IgD-negative memory B cell (primary cell): ENCODE measurements at regions not wholly inside any gene's neighbourhood (a gene's known extent, or its start where the extent isn't known, plus 50 kb on each side); places are given as distances from the start of the nearest gene placed in this dataset.
"Not testable (repeated sequence)": the region's sequence is repeated elsewhere in the genome, so short reads cannot be mapped to it uniquely, and the experiment has no call there.

Experiments
- H3K27ac Mint-ChIP-seq, 3 donors: one replicate each; pipeline ENCODE4 v1.8.0; 2020 to 2022; ENCODE audit warnings: mild to moderate bottlenecking in 3 of 3, mixed read lengths in 3 of 3, moderate library complexity in 1 of 3
- H3K27me3 Mint-ChIP-seq: one replicate; pipeline ENCODE4 v1.8.0; 2021; ENCODE audit warnings: mixed read lengths
- H3K36me3 Mint-ChIP-seq: one replicate; pipeline ENCODE4 v1.8.0; 2020; ENCODE audit warnings: mild to moderate bottlenecking, mixed read lengths
- H3K4me1 Mint-ChIP-seq, 3 donors: one replicate each; pipeline ENCODE4 v1.8.0; 2020 to 2022; ENCODE audit warnings: mixed read lengths in 3 of 3, mild to moderate bottlenecking in 1 of 3
- H3K4me3 Mint-ChIP-seq, 4 donors: one replicate each; pipeline ENCODE4 v1.8.0; 2020 to 2022; ENCODE audit warnings: mild to moderate bottlenecking in 4 of 4, mixed read lengths in 4 of 4, moderate library complexity in 3 of 4
- H3K9me3 Mint-ChIP-seq, 3 donors: one replicate each; pipeline ENCODE4 v1.8.0; 2020 to 2021; ENCODE audit warnings: mixed read lengths in 3 of 3, mild to moderate bottlenecking in 1 of 3

DNA sequence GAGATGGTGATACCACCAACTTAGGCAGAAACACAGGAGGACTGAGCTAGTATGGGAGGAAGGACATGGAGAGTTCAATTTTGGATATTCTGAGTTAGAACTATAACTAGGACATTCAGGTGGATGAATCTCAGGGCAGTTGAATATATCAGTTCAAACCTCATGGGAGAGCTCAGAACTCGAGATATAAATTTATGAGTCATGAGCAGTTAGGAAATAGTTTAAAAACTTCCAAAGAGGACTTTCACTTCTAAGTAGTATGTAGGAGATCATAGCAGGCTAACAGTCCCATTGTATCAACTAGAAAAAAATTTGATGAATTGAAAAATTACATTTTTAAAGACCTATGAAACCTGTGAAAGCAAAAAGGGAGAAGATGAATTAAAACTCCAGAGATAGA is 436.2 kb upstream of the LARGE1 start:
- Mint-ChIP-seq H3K27ac (no peak overlapping the region), H3K36me3 (no peaks in the 10 kb centered on the region), H3K4me3 (no peak overlapping the region), H3K27me3 (peaks cover 6% of the 10 kb centered on the region), H3K9me3 (no peaks in the 10 kb centered on the region), H3K4me1 (no peaks in the 10 kb centered on the region)

DNA sequence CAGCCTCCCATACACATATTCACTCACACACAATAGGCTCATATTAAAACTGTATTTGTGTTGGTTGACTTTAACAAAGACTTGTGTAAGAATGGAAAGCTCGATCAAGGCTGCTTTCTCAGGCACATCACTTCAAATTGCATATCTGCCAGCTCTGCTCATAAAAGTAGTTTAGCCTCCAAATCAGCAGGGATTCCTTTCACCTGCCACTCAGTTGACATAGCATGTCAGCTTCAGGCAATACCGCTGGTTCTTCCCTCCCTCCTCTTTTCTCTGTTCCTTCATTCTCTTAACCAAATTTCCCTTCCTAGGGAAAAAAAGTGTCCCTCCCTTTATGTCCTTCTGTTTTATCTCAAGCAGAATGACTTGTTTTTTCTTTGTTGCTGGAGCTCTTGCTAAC is 450.4 kb upstream of the LARGE1 start:
- H3K4me1 Mint-ChIP-seq, result no peaks in the 10 kb centered on the region
- H3K36me3 Mint-ChIP-seq, result no peaks in the 10 kb centered on the region
- H3K9me3 Mint-ChIP-seq, result peaks cover 0 to 12% (median 5%) of the 10 kb centered on the region in 3 donors
- no peak overlapping the region for H3K4me3 Mint-ChIP-seq
- H3K27me3 Mint-ChIP-seq, result no peaks in the 10 kb centered on the region
- no peak overlapping the region for H3K27ac Mint-ChIP-seq

DNA sequence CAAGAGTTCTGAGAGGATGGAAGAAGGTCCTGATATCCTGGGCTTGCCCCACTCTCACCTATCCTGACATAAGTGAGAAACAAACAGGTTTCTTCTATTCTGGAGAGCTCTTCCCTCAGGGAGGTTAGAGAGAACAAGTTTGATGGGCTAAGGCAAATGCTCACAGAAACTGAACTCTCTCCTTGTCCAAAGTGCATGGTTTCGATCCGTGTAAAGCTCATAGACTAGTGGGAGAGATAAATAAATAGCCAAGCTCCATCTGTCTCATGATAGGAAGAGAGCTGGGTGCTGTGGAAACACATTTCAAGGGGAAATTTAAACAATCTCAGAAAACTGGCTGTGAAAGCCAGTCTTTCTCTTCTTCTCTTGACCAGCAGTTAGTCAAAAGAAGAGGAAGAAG is 459.5 kb upstream of the LARGE1 start:
- H3K4me3 Mint-ChIP-seq, result no peak overlapping the region
- no peak overlapping the region for H3K27ac Mint-ChIP-seq
- H3K36me3 Mint-ChIP-seq, result no peaks in the 10 kb centered on the region
- no peaks in the 10 kb centered on the region for H3K27me3 Mint-ChIP-seq
- H3K9me3 Mint-ChIP-seq, result peaks cover 0 to 8% (median 4%) of the 10 kb centered on the region in 3 donors
- H3K4me1 Mint-ChIP-seq, result no peaks in the 10 kb centered on the region

DNA sequence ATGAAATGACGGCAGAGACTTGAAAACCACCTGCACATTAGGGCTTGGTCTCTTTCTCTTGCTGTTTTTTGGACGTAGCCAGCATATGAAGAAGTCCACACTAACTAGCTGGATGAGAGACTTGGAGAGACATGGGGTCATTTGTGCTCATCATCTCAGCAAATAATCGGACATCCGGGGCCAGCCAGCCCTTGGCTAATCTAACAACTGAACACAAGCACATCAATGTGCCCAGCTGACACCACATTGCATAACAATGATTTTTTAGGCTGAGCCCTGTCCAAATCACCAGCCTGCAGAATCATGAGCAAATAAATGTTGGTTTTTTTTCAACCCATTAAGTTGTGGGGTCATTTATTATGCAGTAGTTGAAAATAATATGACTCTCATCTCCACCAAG is 460.3 kb upstream of the LARGE1 start:
- no peak overlapping the region for H3K4me3 Mint-ChIP-seq
- no peaks in the 10 kb centered on the region for H3K36me3 Mint-ChIP-seq
- no peaks in the 10 kb centered on the region for H3K4me1 Mint-ChIP-seq
- no peaks in the 10 kb centered on the region for H3K27me3 Mint-ChIP-seq
- no peak overlapping the region for H3K27ac Mint-ChIP-seq
- H3K9me3 Mint-ChIP-seq, result peaks cover 0 to 8% (median 4%) of the 10 kb centered on the region in 3 donors

DNA sequence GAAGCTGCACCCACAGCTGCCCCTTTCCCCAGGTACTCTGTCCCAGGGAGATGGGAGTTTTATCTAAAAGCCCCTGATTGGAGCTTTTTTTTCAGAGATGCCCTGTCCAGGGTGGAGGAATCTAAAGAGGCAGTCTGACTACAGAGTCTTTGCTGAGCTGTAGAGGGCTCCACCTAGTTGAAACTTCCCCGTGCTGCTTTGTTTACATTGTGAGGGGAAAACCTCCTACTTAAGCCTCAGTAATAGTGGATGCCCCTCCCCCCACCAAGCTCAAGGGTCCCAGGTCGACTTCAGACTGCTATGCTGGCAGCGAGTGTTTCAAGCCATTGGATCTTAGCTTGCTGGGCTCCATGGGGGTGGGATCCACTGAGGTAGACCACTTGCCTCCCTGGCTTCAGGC is 470.1 kb upstream of the LARGE1 start:
- Mint-ChIP-seq H3K36me3 (no peaks in the 10 kb centered on the region), H3K27me3 (peaks cover 3% of the 10 kb centered on the region), H3K9me3 (peaks cover 5 to 20% (median 7%) of the 10 kb centered on the region in 3 donors), H3K4me3 (no peak overlapping the region), H3K27ac (no peak overlapping the region), H3K4me1 (no peaks in the 10 kb centered on the region)

DNA sequence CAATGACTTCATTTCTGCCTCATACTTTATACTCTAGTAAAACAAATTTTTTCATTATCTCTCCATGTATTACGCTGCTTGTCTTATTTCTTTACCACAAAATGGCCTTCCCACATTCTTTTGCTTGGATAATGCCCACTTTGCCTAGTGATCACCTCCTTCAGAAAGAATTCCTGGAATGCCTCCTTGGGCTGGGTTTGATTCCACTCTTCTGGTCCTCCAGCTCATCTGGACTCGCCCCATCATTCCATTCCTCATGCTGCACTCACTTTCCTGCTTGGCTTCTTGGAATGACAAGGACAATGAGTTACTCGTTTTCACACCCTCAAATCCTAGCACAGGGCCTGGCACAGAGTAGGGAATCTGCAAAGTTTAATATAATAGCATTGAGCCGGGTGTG is 475.1 kb upstream of the LARGE1 start:
- Mint-ChIP-seq H3K36me3 (no peaks in the 10 kb centered on the region), H3K4me3 (no peak overlapping the region)

DNA sequence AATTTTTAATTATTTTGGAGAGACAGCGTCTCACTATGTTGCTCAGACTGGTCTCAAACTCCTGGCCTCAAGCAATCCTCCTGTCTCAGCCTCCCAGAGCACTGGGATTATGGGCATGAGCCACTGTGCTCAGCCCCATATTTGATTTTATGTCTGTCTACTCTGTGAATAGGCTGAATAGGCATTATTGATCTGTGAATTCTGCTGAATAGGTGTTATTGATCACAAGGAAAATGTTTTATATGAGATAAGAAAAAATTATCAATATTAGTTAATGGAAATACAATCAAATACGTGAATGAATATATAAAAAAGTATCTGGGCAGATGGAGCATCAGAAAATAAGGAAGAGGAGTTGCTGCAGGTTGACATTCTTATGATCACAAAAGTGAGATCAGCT is 483.4 kb upstream of the LARGE1 start:
- peaks cover 0 to 6% (median 5%) of the 10 kb centered on the region in 3 donors for H3K9me3 Mint-ChIP-seq
- no peak overlapping the region for H3K27ac Mint-ChIP-seq
- no peaks in the 10 kb centered on the region for H3K36me3 Mint-ChIP-seq
- no peaks in the 10 kb centered on the region for H3K4me1 Mint-ChIP-seq
- H3K4me3 Mint-ChIP-seq, result no peak overlapping the region
- no peaks in the 10 kb centered on the region for H3K27me3 Mint-ChIP-seq

More for the DNA sequence above, 475.1 kb upstream of the LARGE1 start:
- H3K4me1 Mint-ChIP-seq, result no peaks in the 10 kb centered on the region
- H3K27me3 Mint-ChIP-seq, result no peaks in the 10 kb centered on the region
- H3K9me3 Mint-ChIP-seq, result peaks cover 3 to 7% (median 7%) of the 10 kb centered on the region in 3 donors
- H3K27ac Mint-ChIP-seq, result no peak overlapping the region

DNA sequence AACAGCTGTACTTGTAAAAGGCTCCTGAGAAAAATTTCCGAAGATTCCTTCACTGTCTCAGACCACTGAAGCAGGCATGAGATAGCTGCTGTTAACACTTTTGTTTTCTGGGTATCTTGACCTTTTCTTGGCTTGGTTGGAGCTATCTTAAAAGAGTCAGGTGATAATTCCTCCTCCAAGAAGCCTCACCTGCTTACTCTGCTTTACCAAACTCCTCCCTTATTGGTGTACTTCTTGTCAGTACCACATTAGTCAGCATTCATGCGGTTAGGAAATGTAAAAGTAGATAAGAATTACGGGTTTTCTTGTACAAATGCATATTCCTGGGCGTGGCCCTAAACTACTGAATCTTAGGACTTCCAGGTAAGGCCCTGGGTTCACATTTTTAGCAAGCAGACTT is 489.8 kb upstream of the LARGE1 start:
- H3K4me3 Mint-ChIP-seq, result no peak overlapping the region
- no peaks in the 10 kb centered on the region for H3K27me3 Mint-ChIP-seq
- no peak overlapping the region for H3K27ac Mint-ChIP-seq
- no peaks in the 10 kb centered on the region for H3K4me1 Mint-ChIP-seq
- H3K9me3 Mint-ChIP-seq, result peaks cover 0 to 5% (median 2%) of the 10 kb centered on the region in 3 donors
- H3K36me3 Mint-ChIP-seq, result no peaks in the 10 kb centered on the region

DNA sequence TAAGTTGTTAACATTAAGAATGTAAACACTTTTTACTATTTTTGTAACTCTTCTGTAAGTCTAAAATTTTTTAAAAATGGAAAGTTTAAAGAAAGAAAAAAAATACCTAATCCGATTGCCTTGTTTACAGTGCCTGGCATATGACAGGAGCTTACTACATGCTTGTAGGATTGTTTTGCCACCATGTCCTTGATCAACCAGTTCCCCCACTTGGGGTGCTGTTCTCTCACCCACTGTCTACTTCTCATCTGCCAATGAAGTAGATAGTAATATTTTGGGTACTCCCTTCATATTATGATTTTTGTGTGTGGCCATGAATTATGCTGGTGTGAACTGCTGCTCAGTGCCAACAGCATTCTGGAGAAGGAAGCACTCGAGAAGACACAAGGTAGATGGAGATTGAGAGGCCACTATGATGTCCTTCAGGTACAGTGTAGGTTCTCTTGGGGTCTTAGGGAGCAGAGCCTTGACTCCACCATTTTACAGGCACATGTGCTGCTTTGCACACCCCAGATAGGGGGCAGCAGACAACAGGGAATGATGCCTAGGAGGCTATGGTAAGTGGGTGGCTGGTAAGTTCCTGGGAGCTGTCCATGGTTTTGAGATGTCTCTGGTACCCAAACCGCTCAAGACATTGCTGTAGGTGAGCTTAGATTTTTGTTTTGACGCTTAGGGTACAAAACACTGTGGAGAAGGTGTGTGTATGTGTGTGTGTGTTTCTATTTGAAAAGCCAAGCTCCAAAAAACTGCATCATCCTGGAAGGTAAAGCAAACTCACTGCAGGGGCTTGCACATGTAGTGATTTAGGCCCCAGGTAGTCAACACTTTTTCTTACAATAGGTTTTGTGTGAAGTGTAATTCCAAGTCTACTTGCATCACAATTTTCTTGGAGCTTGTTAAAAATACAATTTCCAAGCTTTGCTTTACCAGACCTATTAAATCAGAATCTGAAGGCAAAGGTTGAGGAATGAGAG is 494.5 kb upstream of the LARGE1 start:
- no peak overlapping the region for H3K27ac Mint-ChIP-seq
- no peak overlapping the region for H3K4me3 Mint-ChIP-seq

DNA sequence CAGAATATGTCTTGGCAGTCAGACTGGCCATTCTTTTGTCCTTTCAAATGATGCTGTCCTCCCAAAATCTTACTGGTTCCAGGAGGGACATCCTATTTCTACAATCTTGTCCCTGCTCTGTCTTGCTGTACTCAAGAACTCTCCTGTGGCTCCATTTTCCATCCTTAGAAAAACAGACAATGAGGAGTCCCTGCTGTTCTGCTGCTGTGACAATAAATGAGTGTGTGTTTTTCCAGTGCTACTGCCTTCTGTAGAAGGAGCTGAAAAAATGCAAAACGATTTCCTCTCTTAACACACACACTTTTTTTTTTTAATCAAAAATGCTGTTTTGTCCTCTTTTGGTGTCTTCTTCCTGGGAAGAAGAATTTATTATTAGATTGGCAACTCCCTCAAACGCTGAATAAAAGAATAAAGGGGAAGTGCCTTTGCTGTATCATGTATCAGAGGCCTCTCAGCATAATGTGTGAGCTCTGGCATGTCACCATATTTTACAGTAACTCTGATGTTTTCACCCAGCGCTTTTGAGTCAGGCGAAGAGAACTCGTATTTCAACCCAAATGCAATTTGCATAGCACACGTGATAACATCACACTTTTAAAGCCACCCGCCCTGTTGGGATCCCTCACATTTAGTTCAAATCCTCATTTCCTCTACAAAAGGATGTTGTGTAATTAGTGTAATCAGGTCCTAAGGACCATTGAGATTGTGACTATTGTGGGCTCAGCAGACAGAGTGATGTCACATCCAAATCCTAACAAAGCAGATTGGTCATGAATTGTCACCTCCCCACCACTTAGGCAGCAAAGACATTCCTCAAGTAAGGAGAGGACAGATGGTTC is 496.0 kb upstream of the LARGE1 start:
- no peak overlapping the region for H3K27ac Mint-ChIP-seq
- peaks cover 2 to 6% (median 2%) of the 10 kb centered on the region in 3 donors for H3K9me3 Mint-ChIP-seq
- no peaks in the 10 kb centered on the region for H3K36me3 Mint-ChIP-seq
- no peaks in the 10 kb centered on the region for H3K27me3 Mint-ChIP-seq
- H3K4me1 Mint-ChIP-seq, result no peaks in the 10 kb centered on the region
- H3K4me3 Mint-ChIP-seq, result no peak overlapping the region

More for the DNA sequence above, 494.5 kb upstream of the LARGE1 start:
- Mint-ChIP-seq H3K4me1 (no peaks in the 10 kb centered on the region), H3K36me3 (no peaks in the 10 kb centered on the region), H3K27me3 (no peaks in the 10 kb centered on the region), H3K9me3 (peaks cover 0 to 6% (median 2%) of the 10 kb centered on the region in 3 donors)

DNA sequence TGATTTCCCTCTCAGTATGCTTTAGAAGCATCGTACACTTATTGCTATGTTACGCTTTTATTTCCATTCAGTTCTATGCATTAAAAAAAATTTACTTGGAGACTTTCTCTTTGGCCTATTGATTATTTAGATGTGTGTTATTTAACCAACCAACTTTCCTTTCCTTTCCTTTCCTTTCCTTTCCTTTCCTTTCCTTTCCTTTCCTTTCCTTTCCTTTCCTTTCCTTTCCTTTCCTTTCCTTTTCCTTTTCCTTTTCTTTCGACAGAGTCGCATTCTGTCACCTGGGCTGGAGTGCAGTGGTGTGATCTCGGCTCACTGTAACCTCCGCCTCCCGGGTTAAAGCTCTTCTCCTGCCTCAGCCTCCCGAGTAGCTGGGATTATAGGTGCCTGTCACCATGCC is 502.7 kb upstream of the LARGE1 start:
- H3K9me3 Mint-ChIP-seq, H3K4me1 Mint-ChIP-seq, H3K27me3 Mint-ChIP-seq, H3K27ac Mint-ChIP-seq, H3K36me3 Mint-ChIP-seq, H3K4me3 Mint-ChIP-seq: not testable (repeated sequence)

DNA sequence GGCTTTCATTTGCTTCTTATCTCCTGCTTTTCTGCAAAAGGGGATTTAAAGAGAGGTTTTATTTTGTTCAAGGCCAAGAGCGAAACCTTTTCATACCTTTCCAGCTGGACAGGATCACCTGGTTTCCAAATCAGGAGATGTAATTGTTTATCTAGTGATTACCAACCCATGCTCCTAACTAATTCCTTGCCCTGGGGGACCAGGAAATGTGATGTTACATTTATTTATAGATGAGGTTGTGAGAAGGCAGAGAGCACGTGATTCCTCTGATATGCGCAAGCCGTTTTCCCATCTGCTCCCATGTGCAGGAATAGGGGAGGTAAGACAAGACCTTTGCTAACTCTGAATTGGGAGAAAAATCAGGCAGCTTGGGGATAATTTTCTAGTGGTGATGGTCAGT is 507.2 kb upstream of the LARGE1 start:
- Mint-ChIP-seq H3K4me1 (no peaks in the 10 kb centered on the region), H3K36me3 (no peaks in the 10 kb centered on the region), H3K27me3 (peaks cover 2% of the 10 kb centered on the region), H3K9me3 (peaks cover 0 to 9% (median 2%) of the 10 kb centered on the region in 3 donors), H3K27ac (no peak overlapping the region), H3K4me3 (no peak overlapping the region)

DNA sequence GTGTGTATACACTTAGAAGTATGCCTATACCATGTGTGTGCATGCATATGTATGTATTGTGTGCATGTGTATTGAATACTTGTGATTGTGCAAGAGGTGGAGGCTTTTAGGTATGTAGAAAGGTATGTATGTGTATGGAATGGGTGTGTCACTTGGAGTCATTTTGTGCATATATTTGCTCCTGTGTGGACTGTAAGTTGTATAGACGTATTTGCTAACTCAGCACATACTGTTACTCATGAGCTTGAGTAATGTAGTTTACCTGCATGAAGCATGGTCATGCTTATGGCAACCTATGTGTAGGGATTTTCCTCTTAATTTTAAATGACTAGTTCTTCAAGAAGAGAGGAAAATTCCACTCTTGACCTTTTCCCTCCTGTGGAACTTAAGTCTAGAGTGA is 507.6 kb upstream of the LARGE1 start:
- Mint-ChIP-seq H3K4me1 (no peaks in the 10 kb centered on the region), H3K4me3 (no peak overlapping the region), H3K27ac (no peak overlapping the region), H3K36me3 (no peaks in the 10 kb centered on the region), H3K27me3 (peaks cover 2% of the 10 kb centered on the region), H3K9me3 (peaks cover 0 to 9% (median 2%) of the 10 kb centered on the region in 3 donors)

DNA sequence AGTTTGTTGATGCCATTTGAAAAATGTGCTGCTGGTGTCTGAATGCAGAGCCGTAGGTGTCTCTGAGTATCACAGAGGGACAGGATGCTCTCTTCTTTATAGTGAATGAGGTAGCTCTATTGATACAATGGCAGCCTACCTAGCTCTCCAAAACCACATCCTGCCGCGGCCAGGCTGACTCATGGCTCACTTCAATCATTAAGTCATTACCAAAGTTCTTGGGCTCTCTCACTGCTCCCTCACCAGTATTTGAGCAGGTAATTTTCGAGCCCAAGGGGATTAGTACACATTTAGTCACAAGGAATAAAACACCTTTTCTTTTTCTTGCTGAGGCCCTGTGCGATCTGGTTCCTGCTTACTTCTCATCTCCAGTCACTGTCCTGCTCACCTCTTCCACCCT is 509.0 kb upstream of the LARGE1 start:
- Mint-ChIP-seq H3K9me3 (peaks cover 0 to 9% (median 2%) of the 10 kb centered on the region in 3 donors), H3K36me3 (no peaks in the 10 kb centered on the region), H3K27me3 (peaks cover 2% of the 10 kb centered on the region), H3K27ac (no peak overlapping the region), H3K4me3 (no peak overlapping the region), H3K4me1 (no peaks in the 10 kb centered on the region)

DNA sequence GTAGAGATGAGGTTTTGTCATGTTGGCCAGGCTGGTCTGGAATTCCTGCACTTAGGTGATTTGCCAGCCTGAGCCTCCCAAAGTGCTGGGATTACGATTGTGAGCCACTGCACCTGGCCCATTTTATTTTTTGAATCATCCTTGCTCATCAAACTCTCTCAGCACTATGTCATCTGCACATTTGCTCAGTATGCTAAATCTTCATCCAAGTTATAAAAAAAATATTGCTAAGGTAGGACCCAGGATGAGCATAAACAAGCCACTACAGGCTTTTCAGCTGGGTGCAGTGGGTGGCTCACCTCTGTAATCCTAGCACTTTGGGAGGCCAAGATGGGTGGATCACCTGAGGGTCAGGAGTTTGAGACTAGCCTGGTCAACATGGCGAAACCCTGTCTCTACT is 510.1 kb upstream of the LARGE1 start:
- no peaks in the 10 kb centered on the region for H3K4me1 Mint-ChIP-seq
- no peaks in the 10 kb centered on the region for H3K27me3 Mint-ChIP-seq
- H3K9me3 Mint-ChIP-seq, result peaks cover 0 to 8% (median 2%) of the 10 kb centered on the region in 3 donors
- no peak overlapping the region for H3K27ac Mint-ChIP-seq
- no peaks in the 10 kb centered on the region for H3K36me3 Mint-ChIP-seq
- H3K4me3 Mint-ChIP-seq, result no peak overlapping the region
